GM12872 (cell line): ENCODE measurements at regions not wholly inside any gene's neighbourhood (a gene's known extent, or its start where the extent isn't known, plus 50 kb on each side); places are given as distances from the start of the nearest gene placed in this dataset.

Source experiments
- CTCF ChIP-seq: IDR thresholded peaks from 3 replicates; pipeline ENCODE4 v1.5.1; 2011; ENCODE audit warnings: low read depth, mild to moderate bottlenecking, low read length, moderate library complexity; ENCODE audit not compliant: insufficient read depth

GRCh38 chr6:73942592-73943186, 246.7 kb downstream of the CD109 start:
- no peak for TF ChIP-seq CTCF

- TF ChIP-seq CTCF = no peak
Observed at GRCh38 chr6:73941892-73942291, 245.9 kb downstream of the CD109 start.

- TF ChIP-seq CTCF = no peak
Observed at GRCh38 chr6:73937805-73938204, 241.8 kb downstream of the CD109 start.

- TF ChIP-seq CTCF = no peak
Observed at GRCh38 chr6:73932866-73933265, 236.9 kb downstream of the CD109 start.

GRCh38 chr6:73929405-73929804, 233.4 kb downstream of the CD109 start:
- no peak for TF ChIP-seq CTCF

GRCh38 chr6:73927421-73927820, 231.4 kb downstream of the CD109 start:
- TF ChIP-seq CTCF = no peak

GRCh38 chr6:73923905-73924485, 228.0 kb downstream of the CD109 start:
- no peak for TF ChIP-seq CTCF
